Fibroblast of lung (primary cell): ENCODE measurements at regions not wholly inside any gene's neighbourhood (a gene's known extent, or its start where the extent isn't known, plus 50 kb on each side); places are given as distances from the start of the nearest gene placed in this dataset.
"Not testable (repeated sequence)": the region's sequence is repeated elsewhere in the genome, so short reads cannot be mapped to it uniquely, and the experiment has no call there.

Experiments used
- DNase-seq, 2 donors: peaks; one replicate each; pipeline versions ENCODE4 v3.0.0 to v3.0.0-alpha.2; 2010; ENCODE audit warnings: low read depth in 2 of 2
- H2AFZ ChIP-seq: 2 replicates; pipeline ENCODE4 v1.5.1; 2012; ENCODE audit warnings: low read length, control low read depth, inconsistent platforms
- H3K27ac ChIP-seq: 2 replicates; pipeline ENCODE4 v1.5.1; 2011; ENCODE audit warnings: low read length, control low read depth; ENCODE audit not compliant: insufficient read depth
- H3K27me3 ChIP-seq: 2 replicates; pipeline ENCODE4 v1.5.1; 2011; ENCODE audit warnings: mild to moderate bottlenecking, low read length; ENCODE audit not compliant: control insufficient read depth, insufficient read depth
- H3K36me3 ChIP-seq: 2 replicates; pipeline ENCODE4 v1.5.1; 2011; ENCODE audit warnings: low read length; ENCODE audit not compliant: control insufficient read depth, insufficient read depth
- H3K4me1 ChIP-seq: 2 replicates; pipeline ENCODE4 v1.5.1; 2011; ENCODE audit warnings: low read length; ENCODE audit not compliant: control insufficient read depth, insufficient read depth; ENCODE audit errors: extremely low read depth
- H3K4me2 ChIP-seq: 2 replicates; pipeline ENCODE4 v1.5.1; 2011; ENCODE audit warnings: low read length, control low read depth; ENCODE audit not compliant: insufficient read depth; ENCODE audit errors: extremely low read depth
- H3K4me3 ChIP-seq, 4 experiments: fragments of 200-600 bp in 1 of 4; sonication (generic) in 1 of 4; replicated peaks in 1 of 4; 2 replicates each; pipeline ENCODE4 v1.5.1; 2011 to 2016; ENCODE audit warnings: low read length in 4 of 4, low read depth in 3 of 4, mild to moderate bottlenecking in 3 of 4, control low read depth in 2 of 4, inconsistent platforms in 1 of 4, mixed read lengths in 1 of 4; ENCODE audit not compliant: insufficient read depth in 1 of 4; ENCODE audit errors: control extremely low read depth in 1 of 4
- H3K79me2 ChIP-seq: 2 replicates; pipeline ENCODE4 v1.5.1; 2012; ENCODE audit warnings: mild to moderate bottlenecking, low read length, inconsistent platforms; ENCODE audit not compliant: control insufficient read depth, insufficient read depth
- H3K9ac ChIP-seq: 2 replicates; pipeline ENCODE4 v1.5.1; 2011; ENCODE audit warnings: mild to moderate bottlenecking, low read length, control low read depth; ENCODE audit not compliant: insufficient read depth
- H3K9me3 ChIP-seq: 2 replicates; pipeline ENCODE4 v1.5.1; 2012; ENCODE audit warnings: low read depth, low read length; ENCODE audit not compliant: control insufficient read depth, insufficient read depth
- H4K20me1 ChIP-seq: 2 replicates; pipeline ENCODE4 v1.5.1; 2011; ENCODE audit warnings: low read length; ENCODE audit not compliant: control insufficient read depth, insufficient read depth; ENCODE audit errors: extremely low read depth
- EZH2 ChIP-seq: IDR thresholded peaks from 2 replicates; pipeline ENCODE4 v1.5.1; 2012; ENCODE audit warnings: low read length, control low read depth, mild to moderate bottlenecking; ENCODE audit errors: missing control alignments
- TF ChIP-seq, protein P1 (sequence below), 2 donors: IDR thresholded peaks in 1 of 2; conservative IDR thresholded peaks in 1 of 2; 1 replicate in 1 of 2; 2 replicates in 1 of 2; pipeline ENCODE4 v1.5.1; 2011 to 2012; ENCODE audit warnings: low read length in 2 of 2, control low read depth in 1 of 2, inconsistent platforms in 1 of 2, low read depth in 1 of 2, mild to moderate bottlenecking in 1 of 2

DNA sequence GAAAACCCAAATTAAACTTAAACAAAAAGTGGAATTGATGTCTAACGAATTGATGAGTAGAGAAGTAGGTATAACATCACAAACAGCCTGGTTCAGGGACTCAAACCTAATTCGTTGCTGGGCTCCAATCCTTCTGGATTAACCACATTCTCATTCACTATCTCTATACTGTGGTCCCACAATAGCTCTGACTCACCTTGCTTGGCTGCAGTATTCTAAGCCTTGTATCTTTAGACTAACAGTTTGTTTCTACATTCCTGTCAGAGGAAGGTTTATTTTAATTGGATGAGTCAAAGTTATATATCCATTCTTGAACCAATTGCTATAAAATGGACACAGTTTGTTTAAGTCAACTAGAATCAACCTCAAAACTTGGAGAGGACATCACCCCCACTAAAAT lies 530.5 kb upstream of the PTCHD4 start:
- H3K27me3 ChIP-seq, result no peaks in the 10 kb centered on the region
- peak; percentile 33 to 92 for DNase-seq

DNA sequence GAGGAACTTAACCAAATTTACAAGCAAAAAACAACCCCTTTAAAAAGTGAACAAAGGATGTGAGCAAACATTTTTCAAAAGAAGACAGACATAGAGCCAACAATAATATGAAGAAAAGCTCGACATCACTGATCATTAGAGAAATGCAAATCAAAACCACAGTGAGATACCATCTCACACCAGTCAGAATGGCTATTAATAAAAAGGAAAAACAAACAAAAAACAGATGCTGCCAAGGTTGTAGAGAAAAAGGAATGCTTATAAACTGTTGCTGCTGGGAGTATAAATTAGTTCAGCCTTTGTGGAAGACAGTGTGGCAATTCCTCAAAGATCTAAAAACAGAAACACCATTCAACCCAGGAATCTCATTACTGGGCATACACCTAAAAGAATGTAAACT lies 527.8 kb upstream of the PTCHD4 start:
- H2AFZ ChIP-seq, H3K36me3 ChIP-seq, H3K9ac ChIP-seq, H3K79me2 ChIP-seq, H3K9me3 ChIP-seq, H3K4me3 ChIP-seq, H4K20me1 ChIP-seq, H3K27me3 ChIP-seq, H3K27ac ChIP-seq, H3K4me1 ChIP-seq, H3K4me2 ChIP-seq: not testable (repeated sequence)
- DNase-seq, result peak in 1 of 2 donors; percentile 80

More for the DNA sequence above, 530.5 kb upstream of the PTCHD4 start:
- Histone ChIP-seq H3K9me3 (no peaks in the 10 kb centered on the region), H2AFZ (no peak overlapping the region), H3K27ac (no peak overlapping the region), H3K79me2 (no peaks in the 10 kb centered on the region), H3K4me1 (no peaks in the 10 kb centered on the region), H3K9ac (no peak overlapping the region), H4K20me1 (no peaks in the 10 kb centered on the region), H3K36me3 (no peaks in the 10 kb centered on the region), H3K4me3 (no peak overlapping the region), H3K4me2 (no peak overlapping the region)
- TF ChIP-seq, protein P1, sequence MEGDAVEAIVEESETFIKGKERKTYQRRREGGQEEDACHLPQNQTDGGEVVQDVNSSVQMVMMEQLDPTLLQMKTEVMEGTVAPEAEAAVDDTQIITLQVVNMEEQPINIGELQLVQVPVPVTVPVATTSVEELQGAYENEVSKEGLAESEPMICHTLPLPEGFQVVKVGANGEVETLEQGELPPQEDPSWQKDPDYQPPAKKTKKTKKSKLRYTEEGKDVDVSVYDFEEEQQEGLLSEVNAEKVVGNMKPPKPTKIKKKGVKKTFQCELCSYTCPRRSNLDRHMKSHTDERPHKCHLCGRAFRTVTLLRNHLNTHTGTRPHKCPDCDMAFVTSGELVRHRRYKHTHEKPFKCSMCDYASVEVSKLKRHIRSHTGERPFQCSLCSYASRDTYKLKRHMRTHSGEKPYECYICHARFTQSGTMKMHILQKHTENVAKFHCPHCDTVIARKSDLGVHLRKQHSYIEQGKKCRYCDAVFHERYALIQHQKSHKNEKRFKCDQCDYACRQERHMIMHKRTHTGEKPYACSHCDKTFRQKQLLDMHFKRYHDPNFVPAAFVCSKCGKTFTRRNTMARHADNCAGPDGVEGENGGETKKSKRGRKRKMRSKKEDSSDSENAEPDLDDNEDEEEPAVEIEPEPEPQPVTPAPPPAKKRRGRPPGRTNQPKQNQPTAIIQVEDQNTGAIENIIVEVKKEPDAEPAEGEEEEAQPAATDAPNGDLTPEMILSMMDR (conservative IDR thresholded peaks at IDR 0.05 in 1 of 2, IDR thresholded peaks at IDR 0.05 in 1 of 2; ENCODE audit: low read depth in 1 of 2, low read length in 2 of 2), result no peak
- no peak for TF ChIP-seq EZH2

DNA sequence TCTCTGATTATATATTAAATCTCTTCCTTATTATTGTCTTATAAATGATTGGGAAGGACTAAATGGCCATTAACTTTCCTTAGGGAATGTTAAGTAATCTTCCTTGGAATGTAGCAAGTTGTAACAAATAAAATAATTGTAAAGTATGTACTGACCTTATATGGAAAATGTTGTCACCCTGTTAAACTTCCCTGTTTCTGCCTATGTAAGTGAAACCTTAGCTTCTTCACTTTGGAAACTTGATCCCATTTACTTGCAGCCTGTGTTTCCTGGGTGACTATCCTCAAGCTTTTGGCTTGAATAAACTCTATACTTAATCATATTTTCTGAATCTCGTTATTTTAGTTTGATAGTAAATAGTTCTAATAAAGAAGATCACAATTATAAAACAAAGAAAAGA lies 519.5 kb upstream of the PTCHD4 start:
- H2AFZ ChIP-seq, result no peak overlapping the region

More for the DNA sequence above, 519.5 kb upstream of the PTCHD4 start:
- Histone ChIP-seq H3K9ac (no peak overlapping the region), H3K9me3 (no peaks in the 10 kb centered on the region), H4K20me1 (no peaks in the 10 kb centered on the region), H3K27me3 (no peaks in the 10 kb centered on the region), H3K4me3 (no peak overlapping the region), H3K4me2 (no peak overlapping the region), H3K4me1 (no peaks in the 10 kb centered on the region), H3K27ac (no peak overlapping the region), H3K36me3 (no peaks in the 10 kb centered on the region), H3K79me2 (no peaks in the 10 kb centered on the region)
- DNase-seq, result no peak
- TF ChIP-seq, protein P1 (conservative IDR thresholded peaks at IDR 0.05 in 1 of 2, IDR thresholded peaks at IDR 0.05 in 1 of 2; ENCODE audit: low read depth in 1 of 2, low read length in 2 of 2), result no peak
- TF ChIP-seq EZH2, result no peak
